HEK293 (cell line): ENCODE measurements at regions not wholly inside any gene's neighbourhood (a gene's known extent, or its start where the extent isn't known, plus 50 kb on each side); places are given as distances from the start of the nearest gene placed in this dataset.

Experiments
- CTCF ChIA-PET: fragments of 350-600 bp; formaldehyde crosslinking; extraction: SDS; loops from one replicate; lab custom pipeline; 2021; ENCODE audit warnings: antibody characterized with exemption; lab: Yijun Ruan, JAX
- POLR2A ChIA-PET: fragments of 300-600 bp; formaldehyde crosslinking; extraction: SDS; loops from one replicate; lab custom pipeline; 2020; ENCODE audit warnings: antibody characterized with exemption, inconsistent platforms; lab: Yijun Ruan, JAX
- H3K27ac ChIP-seq: fragments of 200-500 bp; sonication (Bioruptor generic); 2 replicates; pipeline ENCODE4 v1.5.1; 2014; ENCODE audit warnings: low read depth, low read length, control low read depth, inconsistent platforms; ENCODE audit errors: extremely low read depth
- H3K36me3 ChIP-seq, 2 experiments: fragments of 200-500 bp in 1 of 2; sonication (Bioruptor generic) in 1 of 2; 1 replicate in 1 of 2; 2 replicates in 1 of 2; pipeline ENCODE4 v1.5.1; 2014 to 2017; ENCODE audit warnings: inconsistent platforms in 2 of 2, low read length in 2 of 2; ENCODE audit not compliant: control insufficient read depth in 2 of 2, insufficient read depth in 1 of 2
- H3K4me1 ChIP-seq: fragments of 200-500 bp; sonication (Bioruptor generic); 2 replicates; pipeline ENCODE4 v1.5.1; 2014; ENCODE audit warnings: mild to moderate bottlenecking, low read length, inconsistent platforms; ENCODE audit not compliant: control insufficient read depth, insufficient read depth
- H3K4me3 ChIP-seq: 2 replicates; pipeline ENCODE4 v1.5.1; 2011; ENCODE audit warnings: low read depth, mild to moderate bottlenecking, control low read depth, low read length, moderate library complexity
- H3K9me3 ChIP-seq: fragments of 200-500 bp; sonication (Bioruptor generic); 2 replicates; pipeline ENCODE4 v1.5.1; 2014; ENCODE audit warnings: low read depth, low read length, inconsistent platforms; ENCODE audit not compliant: control insufficient read depth, insufficient read depth
- CTCF ChIP-seq: fragments of 450-650 bp; formaldehyde crosslinking; IDR thresholded peaks from 2 replicates; pipeline ENCODE4 v1.5.1; 2016; ENCODE audit warnings: missing biosample characterization, missing genetic modification characterization
- MEIS1 ChIP-seq: sonication (generic); formaldehyde crosslinking; IDR thresholded peaks from 2 replicates; pipeline ENCODE4 v1.8.1; 2022; ENCODE audit warnings: missing genetic modification reagents, mild to moderate bottlenecking, borderline replicate concordance
- OSR2 ChIP-seq: fragments of 450-650 bp; formaldehyde crosslinking; IDR thresholded peaks from 2 replicates; pipeline ENCODE4 v1.5.1; 2016; ENCODE audit warnings: missing biosample characterization, missing genetic modification characterization
- OVOL3 ChIP-seq: fragments of 450-650 bp; formaldehyde crosslinking; IDR thresholded peaks from 2 replicates; pipeline ENCODE4 v1.5.1; 2016; ENCODE audit warnings: missing biosample characterization, missing genetic modification characterization
- PRDM2 ChIP-seq: fragments of 450-650 bp; formaldehyde crosslinking; IDR thresholded peaks from 2 replicates; pipeline ENCODE4 v1.5.1; 2016; ENCODE audit warnings: missing biosample characterization, missing genetic modification characterization, borderline replicate concordance
- SP7 ChIP-seq: fragments of 450-650 bp; formaldehyde crosslinking; IDR thresholded peaks from 2 replicates; pipeline ENCODE4 v1.5.1; 2016; ENCODE audit warnings: missing biosample characterization, missing genetic modification characterization
- ZBTB17 ChIP-seq: fragments of 450-650 bp; formaldehyde crosslinking; IDR thresholded peaks from 2 replicates; pipeline ENCODE4 v1.5.1; 2016; ENCODE audit warnings: missing biosample characterization, missing genetic modification characterization
- ZBTB48 ChIP-seq: fragments of 450-650 bp; formaldehyde crosslinking; IDR thresholded peaks from 2 replicates; pipeline ENCODE4 v1.5.1; 2016; ENCODE audit warnings: missing biosample characterization, missing genetic modification characterization
- ZNF221 ChIP-seq: fragments of 450-650 bp; formaldehyde crosslinking; IDR thresholded peaks from 2 replicates; pipeline ENCODE4 v1.5.1; 2017; ENCODE audit warnings: missing biosample characterization, missing genetic modification characterization, borderline replicate concordance
- ZNF629 ChIP-seq: fragments of 450-650 bp; formaldehyde crosslinking; IDR thresholded peaks from 2 replicates; pipeline ENCODE4 v1.5.1; 2017; ENCODE audit warnings: missing biosample characterization, missing genetic modification characterization
- ZNF654 ChIP-seq: fragments of 450-650 bp; formaldehyde crosslinking; IDR thresholded peaks from 2 replicates; pipeline ENCODE4 v1.5.1; 2016; ENCODE audit warnings: low read depth, missing biosample characterization, missing genetic modification characterization
- ZSCAN18 ChIP-seq: fragments of 450-650 bp; formaldehyde crosslinking; IDR thresholded peaks from 2 replicates; pipeline ENCODE4 v1.5.1; 2016; ENCODE audit warnings: missing biosample characterization, missing genetic modification characterization
- ZSCAN30 ChIP-seq: fragments of 450-650 bp; IDR thresholded peaks from 2 replicates; pipeline ENCODE4 v1.5.1; 2018; ENCODE audit warnings: missing biosample characterization, mild to moderate bottlenecking, missing genetic modification characterization, moderate library complexity

GRCh38 chr20:9981829-9982228 is 53.0 kb upstream of the ANKEF1 start:
- Histone ChIP-seq H3K27ac (no peak overlapping the region), H3K4me3 (no peak overlapping the region), H3K36me3 (no peaks in the 10 kb centered on the region), H3K4me1 (0 out of 2 replicates have a peak, but pooled peaks cover 2% of the 10 kb centered on the region)
- CTCF ChIA-PET: interaction anchor here (0.6 to 6.8 kb wide), 7 partner anchors 57 to 1562 kb away, joined by 3 to 126 read pairs (median 5); no protein-coding TSS in a partner anchor
- TF ChIP-seq PRDM2 (tag by site-specific recombination) (no peak), OSR2 (tag by site-specific recombination) (0 out of 2 replicates have a peak, but pooled peaks have one; percentile 32), MEIS1 (CRISPR knock-in tag) (no peak)
- TF ChIP-seq, all 188 proteins: peak for 1
- POLR2A ChIA-PET: interaction anchor here (1.3 kb wide), 1 partner anchor 53 kb away, joined by 3 read pairs; the partner anchor contains the start of gene ANKEF1
- H3K9me3 ChIP-seq: no peaks in the 10 kb centered on the region

GRCh38 chr20:9978397-9979004 is 56.3 kb upstream of the ANKEF1 start:
- TF ChIP-seq ZSCAN18 (tag by site-specific recombination): no peak
- peak; percentile 82; the same call in 1 of the 2 replicates for TF ChIP-seq CTCF (tag by site-specific recombination)
- 0 out of 2 replicates have a peak, but pooled peaks have one; percentile 38 for TF ChIP-seq ZSCAN30 (tag by site-specific recombination)
- TF ChIP-seq OVOL3 (tag by site-specific recombination): no peak
- TF ChIP-seq SP7 (tag by site-specific recombination): 0 out of 2 replicates have a peak, but pooled peaks have one; percentile 16
- TF ChIP-seq ZNF221: no peak
- peak; percentile 99 for TF ChIP-seq ZNF654 (tag by site-specific recombination)
- peak; percentile 61; the same call in 1 of the 2 replicates for TF ChIP-seq ZBTB48
- TF ChIP-seq ZBTB17: peak; percentile 25; the same call in 1 of the 2 replicates
- TF ChIP-seq ZNF629 (tag by site-specific recombination): 0 out of 2 replicates have a peak, but pooled peaks have one; percentile 17
- ChIA-PET POLR2A (no interaction called here), CTCF (interaction anchor here (0.5 to 6.8 kb wide), 56 partner anchors 11 to 1820 kb away, joined by 3 to 126 read pairs (median 4); partner anchors contain the start of genes MKKS and SLX4IP)
- Histone ChIP-seq H3K4me3 (no peak overlapping the region), H3K27ac (no peak overlapping the region), H3K4me1 (0 out of 2 replicates have a peak, but pooled peaks cover 2% of the 10 kb centered on the region), H3K36me3 (no peaks in the 10 kb centered on the region), H3K9me3 (no peaks in the 10 kb centered on the region)
